HepG2 (cell line): ENCODE measurements at regions not wholly inside any gene's neighbourhood (a gene's known extent, or its start where the extent isn't known, plus 50 kb on each side); places are given as distances from the start of the nearest gene placed in this dataset.

Experiments used
- CEBPG ChIP-seq: IDR thresholded peaks from 2 replicates; pipeline ENCODE4 v1.6.1; 2016
- GATAD2A ChIP-seq: IDR thresholded peaks from 2 replicates; pipeline ENCODE4 v1.6.1; 2016
- HNRNPH1 ChIP-seq: fragments of 200-400 bp; formaldehyde crosslinking; optimal IDR thresholded peaks from 2 replicates; pipeline ENCODE3; 2017; ENCODE audit warnings: mild to moderate bottlenecking, low read depth, low read length
- MEF2D ChIP-seq: sonication (generic); formaldehyde crosslinking; IDR thresholded peaks from 2 replicates; pipeline ENCODE4 v1.5.1; 2020; ENCODE audit warnings: mild to moderate bottlenecking, missing genetic modification reagents
- MIER3 ChIP-seq: IDR thresholded peaks from 2 replicates; pipeline ENCODE4 v1.6.1; 2016; ENCODE audit warnings: missing compliant biosample characterization, borderline replicate concordance
- NR1H2 ChIP-seq: sonication (generic); formaldehyde crosslinking; IDR thresholded peaks from 2 replicates; pipeline ENCODE4 v1.8.1; 2022; ENCODE audit warnings: low read depth, missing genetic modification reagents, borderline replicate concordance
- PHF21A ChIP-seq: sonication (generic); formaldehyde crosslinking; IDR thresholded peaks from 2 replicates; pipeline ENCODE4 v1.5.0; 2020; ENCODE audit warnings: mild to moderate bottlenecking, missing genetic modification reagents
- RFXAP ChIP-seq: sonication (generic); formaldehyde crosslinking; IDR thresholded peaks from 2 replicates; pipeline ENCODE4 v1.4.0; 2020; ENCODE audit warnings: missing genetic modification reagents, borderline replicate concordance
- SKIL ChIP-seq: sonication (generic); formaldehyde crosslinking; IDR thresholded peaks from 2 replicates; pipeline ENCODE4 v1.8.0; 2022; ENCODE audit warnings: missing genetic modification reagents, mild to moderate bottlenecking, moderate library complexity, borderline replicate concordance
- SMARCC2 ChIP-seq: fragments of 450-650 bp; IDR thresholded peaks from 2 replicates; pipeline ENCODE4 v1.6.1; 2017; ENCODE audit warnings: antibody characterized with exemption, mild to moderate bottlenecking
- SPEN ChIP-seq: sonication (generic); formaldehyde crosslinking; IDR thresholded peaks from 2 replicates; pipeline ENCODE4 v1.5.1; 2020; ENCODE audit warnings: low read depth, mild to moderate bottlenecking, missing genetic modification reagents
- STAT5B ChIP-seq: sonication (generic); formaldehyde crosslinking; IDR thresholded peaks from 2 replicates; pipeline ENCODE4 v1.4.0; 2020; ENCODE audit warnings: missing genetic modification reagents
- ZBTB10 ChIP-seq: sonication (generic); formaldehyde crosslinking; IDR thresholded peaks from 2 replicates; pipeline ENCODE4 v1.4.0; 2020; ENCODE audit warnings: missing genetic modification reagents, borderline replicate concordance
- ZBTB14 ChIP-seq: sonication (generic); formaldehyde crosslinking; IDR thresholded peaks from 2 replicates; pipeline ENCODE4 v1.4.0; 2020; ENCODE audit warnings: missing genetic modification reagents
- ZNF468 ChIP-seq: sonication (generic); formaldehyde crosslinking; IDR thresholded peaks from 2 replicates; pipeline ENCODE4 v1.8.0; 2022; ENCODE audit warnings: mild to moderate bottlenecking, moderate library complexity, missing genetic modification reagents
- ZNF484 ChIP-seq: sonication (generic); formaldehyde crosslinking; IDR thresholded peaks from 2 replicates; pipeline ENCODE4 v1.5.1; 2020; ENCODE audit warnings: mild to moderate bottlenecking, low read depth, missing genetic modification reagents, borderline replicate concordance
- ZNF570 ChIP-seq: sonication (generic); formaldehyde crosslinking; IDR thresholded peaks from 2 replicates; pipeline ENCODE4 v1.4.0; 2020; ENCODE audit warnings: mild to moderate bottlenecking, missing genetic modification reagents, borderline replicate concordance
- ZNF878 ChIP-seq: sonication (generic); formaldehyde crosslinking; IDR thresholded peaks from 2 replicates; pipeline ENCODE4 v1.8.1; 2023; ENCODE audit warnings: mild to moderate bottlenecking, missing genetic modification reagents, moderate library complexity
- ZSCAN29 ChIP-seq: sonication (generic); formaldehyde crosslinking; conservative IDR thresholded peaks from 2 replicates; pipeline ENCODE4 v1.4.0; 2020; ENCODE audit warnings: mild to moderate bottlenecking, missing genetic modification reagents
- TF ChIP-seq, protein P1 (sequence below): sonication (generic); formaldehyde crosslinking; IDR thresholded peaks from 2 replicates; pipeline ENCODE4; 2020; ENCODE audit warnings: missing genetic modification reagents, mild to moderate bottlenecking, borderline replicate concordance
- TF ChIP-seq, protein P2 (sequence below): sonication (generic); formaldehyde crosslinking; IDR thresholded peaks from 2 replicates; pipeline ENCODE4 v1.5.0; 2020; ENCODE audit warnings: missing genetic modification reagents, mild to moderate bottlenecking, borderline replicate concordance

DNA sequence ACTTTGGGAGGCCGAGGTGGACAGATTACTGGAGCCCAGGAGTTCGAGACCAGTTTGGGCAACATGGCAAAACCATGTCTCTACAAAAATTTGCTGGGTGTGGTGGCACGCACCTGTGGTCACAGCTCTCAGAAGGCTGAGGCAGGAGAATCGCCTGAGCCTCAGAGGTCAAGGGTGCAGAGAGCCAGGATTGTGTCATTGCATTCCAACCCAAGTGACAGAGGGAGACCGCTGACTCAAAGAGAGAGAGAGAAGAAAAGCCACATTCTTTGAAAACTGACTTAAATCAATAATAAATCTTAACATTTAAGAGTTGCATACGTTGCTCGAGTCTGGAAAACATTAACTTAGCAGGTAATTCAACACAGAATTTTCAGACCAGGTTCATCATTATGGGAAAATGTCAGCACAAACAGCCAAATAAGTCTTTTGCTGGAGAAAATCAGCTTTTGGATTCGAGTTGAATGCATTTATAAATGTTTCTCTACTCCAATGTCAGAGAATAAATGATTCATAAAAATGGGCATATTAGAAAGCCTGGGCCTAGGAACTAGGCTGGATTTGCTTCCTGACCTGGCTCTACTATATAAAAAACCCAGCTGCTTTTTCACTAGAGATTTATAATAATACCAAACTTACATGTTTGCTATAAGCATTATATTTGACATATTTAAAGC is 68.3 kb upstream of the RBPJ start (continued):
- TF ChIP-seq MEF2D (no peak), SKIL (CRISPR knock-in tag) (no peak), PHF21A (CRISPR knock-in tag) (no peak), ZNF570 (CRISPR knock-in tag) (no peak), STAT5B (CRISPR knock-in tag) (no peak), ZSCAN29 (no peak), GATAD2A (peak; percentile 59; the same call in 1 of the 2 replicates), ZBTB10 (no peak), MIER3 (CRISPR knock-in tag) (no peak), SPEN (CRISPR knock-in tag) (no peak), ZNF484 (no peak), SMARCC2 (no peak), HNRNPH1 (no peak), RFXAP (CRISPR knock-in tag) (no peak), CEBPG (peak; percentile 74), ZNF878 (CRISPR knock-in tag) (no peak), NR1H2 (CRISPR knock-in tag) (no peak), ZNF468 (CRISPR knock-in tag) (no peak), ZBTB14 (CRISPR knock-in tag) (no peak)
- TF ChIP-seq, protein P1, sequence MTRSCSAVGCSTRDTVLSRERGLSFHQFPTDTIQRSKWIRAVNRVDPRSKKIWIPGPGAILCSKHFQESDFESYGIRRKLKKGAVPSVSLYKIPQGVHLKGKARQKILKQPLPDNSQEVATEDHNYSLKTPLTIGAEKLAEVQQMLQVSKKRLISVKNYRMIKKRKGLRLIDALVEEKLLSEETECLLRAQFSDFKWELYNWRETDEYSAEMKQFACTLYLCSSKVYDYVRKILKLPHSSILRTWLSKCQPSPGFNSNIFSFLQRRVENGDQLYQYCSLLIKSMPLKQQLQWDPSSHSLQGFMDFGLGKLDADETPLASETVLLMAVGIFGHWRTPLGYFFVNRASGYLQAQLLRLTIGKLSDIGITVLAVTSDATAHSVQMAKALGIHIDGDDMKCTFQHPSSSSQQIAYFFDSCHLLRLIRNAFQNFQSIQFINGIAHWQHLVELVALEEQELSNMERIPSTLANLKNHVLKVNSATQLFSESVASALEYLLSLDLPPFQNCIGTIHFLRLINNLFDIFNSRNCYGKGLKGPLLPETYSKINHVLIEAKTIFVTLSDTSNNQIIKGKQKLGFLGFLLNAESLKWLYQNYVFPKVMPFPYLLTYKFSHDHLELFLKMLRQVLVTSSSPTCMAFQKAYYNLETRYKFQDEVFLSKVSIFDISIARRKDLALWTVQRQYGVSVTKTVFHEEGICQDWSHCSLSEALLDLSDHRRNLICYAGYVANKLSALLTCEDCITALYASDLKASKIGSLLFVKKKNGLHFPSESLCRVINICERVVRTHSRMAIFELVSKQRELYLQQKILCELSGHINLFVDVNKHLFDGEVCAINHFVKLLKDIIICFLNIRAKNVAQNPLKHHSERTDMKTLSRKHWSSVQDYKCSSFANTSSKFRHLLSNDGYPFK: no peak
- TF ChIP-seq, protein P2, sequence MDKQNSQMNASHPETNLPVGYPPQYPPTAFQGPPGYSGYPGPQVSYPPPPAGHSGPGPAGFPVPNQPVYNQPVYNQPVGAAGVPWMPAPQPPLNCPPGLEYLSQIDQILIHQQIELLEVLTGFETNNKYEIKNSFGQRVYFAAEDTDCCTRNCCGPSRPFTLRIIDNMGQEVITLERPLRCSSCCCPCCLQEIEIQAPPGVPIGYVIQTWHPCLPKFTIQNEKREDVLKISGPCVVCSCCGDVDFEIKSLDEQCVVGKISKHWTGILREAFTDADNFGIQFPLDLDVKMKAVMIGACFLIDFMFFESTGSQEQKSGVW (CRISPR knock-in tag): no peak
